Erythroblast (primary cell): ENCODE measurements at regions not wholly inside any gene's neighbourhood (a gene's known extent, or its start where the extent isn't known, plus 50 kb on each side); places are given as distances from the start of the nearest gene placed in this dataset.

ENCODE experiments used
- GATA1 ChIP-seq: IDR thresholded peaks from 2 replicates; pipeline ENCODE4 v1.6.1; 2011; ENCODE audit warnings: low read depth, mild to moderate bottlenecking, control low read depth, low read length, moderate library complexity
- POLR2A ChIP-seq: IDR thresholded peaks from 2 replicates; pipeline ENCODE4 v1.6.1; 2011; ENCODE audit warnings: mild to moderate bottlenecking, low read length

DNA sequence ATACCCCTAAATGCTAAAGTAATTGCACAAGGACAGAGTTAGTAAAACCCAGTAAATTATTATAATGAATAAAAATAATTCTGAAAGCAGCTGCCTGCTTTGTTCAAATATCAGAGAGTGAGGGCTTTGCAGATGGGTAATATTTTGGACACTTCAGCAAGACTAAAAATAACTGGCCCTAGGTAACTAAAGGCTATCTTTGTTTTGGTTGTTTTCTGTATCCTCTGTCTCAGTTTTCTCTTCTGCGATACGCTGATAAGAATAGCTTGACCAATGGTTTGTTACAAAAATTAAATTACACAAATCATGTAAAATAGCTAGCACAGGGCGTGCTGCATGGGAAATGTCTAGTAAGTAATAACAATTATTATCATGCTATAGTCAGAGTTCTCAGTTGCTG lies 204.7 kb downstream of the FGFR2 start:
- TF ChIP-seq POLR2A, result no peak
- no peak for TF ChIP-seq GATA1
